GM12892 (cell line): ENCODE measurements at regions not wholly inside any gene's neighbourhood (a gene's known extent, or its start where the extent isn't known, plus 50 kb on each side); places are given as distances from the start of the nearest gene placed in this dataset.

Experiments
- DNase-seq: peaks from one replicate; pipeline ENCODE4 v3.0.0; 2011; ENCODE audit not compliant: insufficient read length
- FAIRE-seq: peaks from 2 replicates; lab custom pipeline; 2011; peaks lifted over from hg19 to GRCh38; lab: Jason Lieb, UNC
- POLR2A ChIP-seq: IDR thresholded peaks from 2 replicates; pipeline ENCODE4 v1.6.1; 2011; ENCODE audit warnings: low read depth, low read length, control low read depth
- POLR2AphosphoS5 ChIP-seq: IDR thresholded peaks from 2 replicates; pipeline ENCODE4 v1.6.1; 2011; ENCODE audit warnings: low read depth, low read length, control low read depth
- TAF1 ChIP-seq: IDR thresholded peaks from 2 replicates; pipeline ENCODE4 v1.6.1; 2011; ENCODE audit warnings: low read depth, mild to moderate bottlenecking, control low read depth, low read length, borderline replicate concordance

DNA sequence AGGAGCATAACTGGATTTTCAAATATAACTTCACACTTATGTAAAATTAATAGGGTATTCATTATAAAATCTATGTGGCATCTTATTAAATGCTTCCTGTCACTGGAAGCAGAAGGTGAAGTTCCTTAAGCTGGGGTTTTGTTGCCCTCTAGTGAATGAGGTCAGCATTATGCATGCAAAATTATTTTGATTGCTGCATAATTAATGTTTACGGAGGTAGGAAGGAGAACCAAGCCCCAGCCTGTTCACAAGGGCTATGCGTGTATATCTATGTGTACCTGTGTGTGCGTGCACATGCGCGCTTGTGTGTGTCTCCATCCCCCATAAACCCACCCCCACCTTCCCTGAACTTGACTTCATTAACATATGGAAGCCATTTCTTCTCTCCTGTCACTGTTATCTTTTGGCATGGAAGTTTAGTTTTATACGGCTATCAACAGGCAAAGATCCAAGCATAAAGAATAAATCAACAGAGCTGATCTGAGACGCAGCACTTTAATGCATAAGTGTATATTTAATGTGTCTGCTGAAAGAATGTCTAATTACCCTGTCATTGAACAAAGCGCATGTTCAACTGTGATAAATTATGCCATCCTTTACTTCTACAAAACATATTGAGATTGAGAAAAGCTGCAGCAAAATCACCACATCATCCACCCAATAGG lies 90.2 kb upstream of the CDH4 start:
- FAIRE-seq: no peak
- TF ChIP-seq POLR2AphosphoS5 (no peak), POLR2A (no peak), TAF1 (no peak)
- DNase-seq: no peak

DNA sequence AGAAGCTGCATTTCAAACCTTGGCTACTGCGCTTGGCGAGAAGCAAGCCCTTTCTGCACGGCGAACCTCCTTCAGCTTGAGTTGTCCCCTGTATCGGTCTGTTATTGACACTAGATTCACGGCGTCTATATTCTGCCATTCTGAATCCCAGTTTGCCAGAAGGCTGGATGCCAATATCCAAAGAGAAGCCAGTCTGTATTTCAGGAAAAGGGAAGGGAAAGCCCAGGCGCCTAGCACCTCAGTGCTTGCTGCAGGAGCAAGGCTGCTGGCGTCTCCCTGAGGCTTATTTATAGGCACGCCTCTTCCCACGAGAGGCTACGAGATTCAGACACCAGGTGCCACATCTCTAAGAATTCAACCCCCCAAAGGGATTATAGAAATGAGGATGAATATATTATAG lies 89.6 kb upstream of the CDH4 start:
- no peak for DNase-seq
- TF ChIP-seq POLR2AphosphoS5 (no peak), TAF1 (no peak), POLR2A (no peak)
- FAIRE-seq: no peak

DNA sequence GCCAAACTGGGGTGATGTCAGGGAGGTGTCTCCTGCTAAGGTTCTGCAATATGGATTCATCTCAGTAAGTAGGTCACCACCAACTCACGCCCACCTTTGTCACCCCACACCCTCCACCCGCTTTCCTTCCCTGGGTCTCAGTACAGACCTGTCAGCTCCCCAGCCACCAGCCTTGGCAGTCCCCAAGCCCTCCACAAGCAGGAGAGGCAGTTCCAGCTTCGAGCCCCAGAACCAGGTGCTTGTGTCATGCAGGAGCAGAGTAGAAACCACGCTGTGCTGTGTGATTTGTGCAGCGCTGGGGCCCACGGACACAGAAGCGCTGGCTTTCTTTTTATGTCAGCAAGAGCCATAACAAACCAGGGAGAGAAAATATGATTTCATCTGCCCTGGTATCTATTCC lies 89.0 kb upstream of the CDH4 start:
- no peak for TF ChIP-seq POLR2A
- no peak for TF ChIP-seq TAF1
- no peak for TF ChIP-seq POLR2AphosphoS5
- FAIRE-seq: no peak
- no peak for DNase-seq

DNA sequence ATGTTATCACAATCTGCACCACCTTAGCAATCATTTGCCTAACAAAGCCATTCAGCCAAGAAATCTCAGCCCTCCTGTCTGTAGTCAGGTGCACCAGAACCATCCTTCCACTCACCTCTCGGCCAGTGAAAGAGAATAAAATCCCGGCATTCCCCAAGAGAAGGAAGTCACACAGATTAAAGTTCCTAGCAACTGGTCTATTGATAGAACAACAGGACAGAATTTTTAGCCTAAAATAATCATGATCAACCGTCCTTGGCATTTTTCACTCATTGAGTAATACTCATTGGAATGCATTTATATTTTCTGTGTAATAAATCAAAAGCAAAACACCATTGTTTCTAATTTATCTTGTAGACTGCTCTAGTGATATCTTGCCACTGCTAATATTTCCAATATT lies 85.7 kb upstream of the CDH4 start:
- no peak for DNase-seq
- TF ChIP-seq TAF1 (no peak), POLR2AphosphoS5 (no peak)
- no peak for FAIRE-seq

DNA sequence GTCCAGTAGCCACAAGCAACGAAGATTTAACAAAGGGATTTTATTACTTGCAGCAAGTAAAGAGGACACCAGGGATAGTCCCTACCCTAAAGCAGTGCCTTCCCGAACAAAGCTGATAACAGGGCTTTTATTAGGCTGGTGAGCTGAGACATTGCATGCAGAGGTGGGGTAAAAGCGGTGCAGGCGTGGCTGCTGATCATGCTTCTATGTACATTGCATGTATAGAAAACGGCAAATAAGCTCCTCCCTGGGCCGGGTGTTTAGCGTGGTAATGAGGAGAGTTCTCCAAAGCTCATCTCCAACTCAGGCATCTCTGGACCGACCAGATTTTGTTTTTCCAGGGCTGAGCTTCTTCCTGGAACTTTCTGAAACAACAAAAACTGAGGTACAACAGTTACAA lies 83.5 kb upstream of the CDH4 start:
- no peak for DNase-seq
- no peak for FAIRE-seq
- TF ChIP-seq TAF1 (no peak), POLR2A (no peak), POLR2AphosphoS5 (no peak)

DNA sequence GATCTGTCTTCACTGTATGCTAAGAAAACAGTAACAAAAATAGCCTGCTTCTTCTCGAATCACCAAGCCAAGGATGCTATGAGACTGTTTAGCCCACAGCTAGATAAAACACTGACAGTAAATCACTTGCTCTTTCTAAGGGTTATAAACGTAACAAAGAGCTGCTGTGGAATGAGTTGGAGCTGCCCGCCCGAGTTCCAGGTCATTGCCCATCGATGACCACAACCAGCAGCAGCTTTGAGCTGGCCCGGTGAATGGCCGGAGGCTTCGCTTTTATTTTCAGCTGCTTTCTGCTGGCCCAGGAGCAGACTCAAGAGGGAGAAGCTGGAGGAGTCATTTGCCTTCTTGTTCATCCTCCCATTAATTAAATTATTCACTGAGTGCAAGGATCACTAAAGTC lies 82.2 kb upstream of the CDH4 start:
- FAIRE-seq (no peak), DNase-seq (no peak)
- TF ChIP-seq TAF1 (no peak), POLR2A (no peak), POLR2AphosphoS5 (no peak)

DNA sequence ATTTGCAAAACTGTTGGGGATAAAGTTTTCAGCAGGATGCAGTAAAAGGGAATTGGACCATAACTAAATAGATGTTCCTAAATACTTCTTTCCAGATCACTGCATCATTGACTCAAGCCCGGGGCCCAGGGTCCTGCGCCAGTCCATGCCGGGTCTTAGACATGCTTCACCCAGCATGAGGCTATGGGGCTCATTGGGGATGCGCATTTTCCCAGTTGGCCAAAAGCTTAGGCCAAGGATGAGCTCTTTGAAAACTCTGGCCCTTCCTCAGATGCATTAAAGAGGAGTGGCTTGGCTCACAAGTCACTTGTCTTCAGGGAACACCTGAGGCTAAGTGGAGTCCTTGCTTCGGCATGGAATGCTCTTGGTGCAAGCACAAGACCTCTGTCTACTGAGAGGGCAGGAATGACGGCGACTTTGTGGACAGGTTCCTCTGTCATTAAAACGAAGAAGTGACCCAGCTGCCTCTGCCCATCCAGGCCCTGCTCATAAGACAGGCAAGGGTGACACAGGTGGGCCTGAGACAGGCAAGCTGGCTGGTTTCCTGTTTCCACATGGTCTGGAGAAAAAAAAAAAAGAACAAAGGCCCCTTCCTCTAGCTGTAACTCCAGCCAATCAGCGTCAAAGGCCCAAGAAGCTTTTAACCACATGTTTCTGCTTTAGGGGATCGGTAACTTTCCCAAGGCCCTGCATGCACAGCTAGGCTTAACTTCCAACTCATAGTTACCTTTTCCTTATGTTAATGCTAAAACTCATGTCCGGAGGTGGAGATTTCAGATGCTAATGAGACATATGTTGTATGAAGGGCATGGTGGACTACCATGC lies 81.4 kb upstream of the CDH4 start:
- TF ChIP-seq TAF1 (no peak), POLR2A (no peak), POLR2AphosphoS5 (no peak)
- FAIRE-seq (no peak), DNase-seq (no peak)

DNA sequence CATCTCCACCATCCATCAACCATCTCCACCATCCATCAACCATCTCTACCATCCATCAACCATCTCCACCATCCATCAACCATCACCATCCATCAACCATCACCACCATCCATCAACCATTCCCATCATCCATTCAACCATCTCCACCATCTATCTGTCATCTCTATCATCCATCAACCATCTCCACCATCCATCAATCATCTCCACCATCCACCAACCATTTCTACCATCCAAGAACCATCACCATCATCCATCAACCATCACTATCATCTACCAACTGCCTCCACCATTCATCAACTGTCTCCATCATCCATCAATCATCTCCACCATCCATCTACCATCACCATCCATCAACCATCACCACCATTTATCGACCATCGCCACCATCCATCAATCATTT lies 78.8 kb upstream of the CDH4 start:
- no peak for FAIRE-seq
- TF ChIP-seq POLR2AphosphoS5 (no peak), POLR2A (no peak), TAF1 (no peak)
- DNase-seq: no peak

DNA sequence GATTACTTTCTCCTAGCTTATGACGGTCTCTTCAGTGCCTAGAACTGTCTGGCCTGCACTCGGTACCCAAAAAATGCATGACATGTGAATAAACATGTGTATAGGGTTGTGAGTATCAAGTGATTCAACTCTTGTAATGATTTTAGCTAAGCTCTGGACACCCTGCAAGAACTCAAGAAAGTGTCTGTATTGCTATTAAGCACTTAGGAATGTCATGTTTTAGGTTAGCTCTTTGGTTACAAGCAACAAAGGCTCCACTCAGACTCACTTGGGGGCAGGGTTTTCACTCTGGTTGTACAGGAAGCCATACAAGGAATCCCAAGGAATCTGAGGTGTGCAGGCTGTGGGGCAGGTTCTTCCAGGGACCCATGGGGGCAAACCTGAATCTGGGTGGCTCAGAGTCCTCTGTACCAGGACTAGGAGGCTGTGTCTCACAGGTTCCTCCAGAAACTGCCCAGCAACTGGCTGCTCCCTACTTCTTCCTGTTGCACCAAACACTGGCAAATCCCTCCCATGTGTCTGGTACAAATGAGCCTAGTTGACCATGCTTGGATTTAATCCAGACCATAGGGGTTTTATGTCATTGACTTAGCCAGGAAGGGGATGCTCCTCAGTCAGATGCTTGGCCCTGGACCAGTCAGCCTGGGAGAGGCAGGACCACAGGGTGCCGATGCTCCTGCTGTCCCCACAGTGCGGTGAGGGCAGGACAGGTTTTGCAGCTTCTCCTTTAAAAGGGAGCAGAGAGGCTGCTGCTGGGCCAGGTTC lies 77.9 kb upstream of the CDH4 start:
- TF ChIP-seq POLR2A: no peak
- TF ChIP-seq TAF1: no peak
- DNase-seq (no peak), FAIRE-seq (no peak)

DNA sequence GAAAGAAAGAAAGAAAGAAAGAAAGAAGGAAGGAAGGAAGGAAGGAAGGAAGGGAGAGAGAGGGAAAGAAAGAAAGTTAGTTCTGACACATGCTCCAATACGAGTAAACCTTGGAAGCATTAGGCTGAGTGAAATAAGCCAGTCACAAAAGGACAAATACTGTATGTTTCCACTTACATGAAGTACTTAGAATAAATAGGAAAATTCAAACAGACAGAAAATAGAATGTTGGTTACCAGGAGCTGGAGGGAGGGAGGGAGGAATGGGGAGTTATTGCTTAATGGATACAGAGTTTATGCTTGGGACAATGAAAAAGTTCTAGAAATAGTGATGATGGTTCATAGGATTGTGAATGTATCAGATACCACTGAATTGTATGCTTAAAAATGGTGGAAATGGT lies 75.2 kb upstream of the CDH4 start:
- no peak for FAIRE-seq
- DNase-seq: no peak
- TF ChIP-seq TAF1 (no peak), POLR2A (no peak), POLR2AphosphoS5 (no peak)

DNA sequence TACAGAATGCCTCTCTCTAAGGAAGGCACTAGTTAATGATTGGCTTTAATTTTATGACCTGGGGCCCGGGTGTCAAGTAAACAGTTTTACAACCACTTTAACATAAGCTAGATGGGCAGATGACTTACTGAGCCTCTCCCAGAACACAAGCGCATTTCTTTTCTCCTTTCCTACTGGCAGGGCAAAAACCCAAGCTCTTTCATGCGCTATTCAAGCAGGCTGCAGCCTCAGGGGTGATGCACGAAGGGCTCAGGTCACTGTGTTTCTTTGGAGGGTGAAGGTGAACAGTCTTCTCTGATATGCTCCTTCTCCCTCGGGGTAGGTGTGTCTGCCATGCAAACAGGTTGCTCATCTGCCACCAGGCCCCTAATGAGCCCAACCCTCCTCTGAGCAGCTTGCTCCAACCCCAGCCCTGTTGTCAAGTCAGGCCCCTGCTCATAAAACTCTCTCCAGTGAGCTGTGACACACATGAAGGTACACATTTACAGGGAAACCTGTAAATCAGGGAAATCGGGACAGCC lies 73.5 kb upstream of the CDH4 start:
- no peak for DNase-seq
- FAIRE-seq: no peak
- TF ChIP-seq POLR2A: no peak
- TF ChIP-seq TAF1: no peak
- TF ChIP-seq POLR2AphosphoS5: no peak

DNA sequence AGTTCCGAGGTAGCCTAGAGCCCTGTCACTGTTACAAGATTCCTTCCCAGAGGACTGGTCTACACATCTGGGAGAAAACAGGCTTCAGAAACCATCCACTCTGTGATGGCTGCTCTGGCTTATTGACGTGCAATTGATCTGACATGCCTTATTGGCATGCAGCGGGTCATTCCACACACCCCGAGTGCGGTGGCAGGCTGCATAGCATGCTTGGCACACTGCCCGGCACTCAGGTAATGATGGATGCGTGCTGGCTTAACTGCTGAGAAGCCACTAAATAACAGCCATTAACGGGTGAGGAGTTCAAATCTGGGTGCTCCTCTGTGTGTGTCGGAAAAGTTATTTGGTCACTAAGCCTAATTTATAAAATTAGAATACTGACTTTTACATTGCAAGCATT lies 67.9 kb upstream of the CDH4 start:
- DNase-seq (no peak), FAIRE-seq (no peak)
- TF ChIP-seq TAF1: no peak
- no peak for TF ChIP-seq POLR2A
- TF ChIP-seq POLR2AphosphoS5: no peak

DNA sequence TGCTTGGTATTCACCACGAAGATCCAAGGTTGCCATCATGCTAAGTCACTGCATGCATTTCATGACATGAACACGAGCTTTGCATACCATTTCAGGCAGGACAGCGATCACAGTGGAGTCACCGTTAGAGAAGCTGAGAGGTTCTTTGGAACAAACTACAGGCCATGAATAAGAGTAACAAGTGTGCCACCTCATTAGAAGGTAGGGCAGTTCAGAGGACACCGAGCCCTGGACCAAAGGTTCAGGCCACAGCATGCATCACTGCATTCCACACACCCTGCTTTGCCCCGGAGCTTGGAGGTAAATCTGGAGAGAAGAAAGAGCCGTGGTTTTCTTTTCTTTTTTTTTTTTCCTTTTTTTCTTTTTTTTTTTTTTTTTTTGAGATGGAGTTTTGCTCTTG lies 66.9 kb upstream of the CDH4 start:
- FAIRE-seq (no peak), DNase-seq (no peak)
- TF ChIP-seq POLR2A: no peak
- TF ChIP-seq POLR2AphosphoS5: no peak
- TF ChIP-seq TAF1: no peak
